Hepatocyte (in vitro differentiated cells): ENCODE measurements at regions not wholly inside any gene's neighbourhood (a gene's known extent, or its start where the extent isn't known, plus 50 kb on each side); places are given as distances from the start of the nearest gene placed in this dataset.

Experiments
- EZH2 ChIP-seq: fragments of 200-600 bp; sonication (generic); IDR thresholded peaks from 2 replicates; pipeline ENCODE4 v1.6.1; 2016; ENCODE audit warnings: antibody characterized with exemption, mild to moderate bottlenecking, borderline replicate concordance
- EZH2phosphoT487 ChIP-seq: fragments of 200-600 bp; sonication (generic); IDR thresholded peaks from one replicate; pipeline ENCODE4 v1.6.1; 2018; ENCODE audit warnings: antibody characterized with exemption, mild to moderate bottlenecking, low read depth, moderate library complexity; ENCODE audit not compliant: unreplicated experiment, severe bottlenecking
- TF ChIP-seq, protein P1 (sequence below): fragments of 200-600 bp; sonication (generic); IDR thresholded peaks from 2 replicates; pipeline ENCODE4 v1.5.1; 2016; ENCODE audit warnings: antibody characterized with exemption, mild to moderate bottlenecking; ENCODE audit not compliant: poor library complexity

DNA sequence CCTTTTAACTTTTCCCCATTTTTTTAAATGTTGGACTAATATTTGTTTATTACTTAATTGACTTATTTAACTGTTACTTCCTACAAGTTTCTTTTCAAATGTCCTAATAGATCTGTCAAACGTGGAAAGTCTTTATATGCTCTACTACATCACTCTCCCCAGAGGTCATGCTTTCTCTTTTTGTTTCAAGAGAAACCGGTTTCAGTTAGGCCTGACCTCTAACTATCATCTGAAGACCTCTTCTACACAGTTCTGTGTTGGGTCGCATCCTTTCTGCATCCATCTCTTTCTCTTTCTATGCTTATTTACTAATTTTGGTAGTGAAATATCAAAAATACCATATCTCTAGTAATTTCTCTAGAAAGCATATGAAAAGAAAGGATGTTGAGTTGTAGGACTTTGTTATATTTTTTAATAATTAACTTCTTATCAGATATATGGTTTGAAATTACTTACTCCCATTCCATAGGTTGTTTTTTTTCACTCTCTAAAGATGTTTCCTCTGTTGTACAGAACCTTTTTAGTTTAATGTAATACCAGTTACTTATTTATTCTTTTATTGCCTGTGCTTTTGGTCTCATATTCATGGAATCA is 781.2 kb upstream of the ARPP21 start:
- TF ChIP-seq, protein P1, sequence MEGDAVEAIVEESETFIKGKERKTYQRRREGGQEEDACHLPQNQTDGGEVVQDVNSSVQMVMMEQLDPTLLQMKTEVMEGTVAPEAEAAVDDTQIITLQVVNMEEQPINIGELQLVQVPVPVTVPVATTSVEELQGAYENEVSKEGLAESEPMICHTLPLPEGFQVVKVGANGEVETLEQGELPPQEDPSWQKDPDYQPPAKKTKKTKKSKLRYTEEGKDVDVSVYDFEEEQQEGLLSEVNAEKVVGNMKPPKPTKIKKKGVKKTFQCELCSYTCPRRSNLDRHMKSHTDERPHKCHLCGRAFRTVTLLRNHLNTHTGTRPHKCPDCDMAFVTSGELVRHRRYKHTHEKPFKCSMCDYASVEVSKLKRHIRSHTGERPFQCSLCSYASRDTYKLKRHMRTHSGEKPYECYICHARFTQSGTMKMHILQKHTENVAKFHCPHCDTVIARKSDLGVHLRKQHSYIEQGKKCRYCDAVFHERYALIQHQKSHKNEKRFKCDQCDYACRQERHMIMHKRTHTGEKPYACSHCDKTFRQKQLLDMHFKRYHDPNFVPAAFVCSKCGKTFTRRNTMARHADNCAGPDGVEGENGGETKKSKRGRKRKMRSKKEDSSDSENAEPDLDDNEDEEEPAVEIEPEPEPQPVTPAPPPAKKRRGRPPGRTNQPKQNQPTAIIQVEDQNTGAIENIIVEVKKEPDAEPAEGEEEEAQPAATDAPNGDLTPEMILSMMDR: no peak
- TF ChIP-seq EZH2 (no peak), EZH2phosphoT487 (no peak)
